ENCODE measurements at regions not wholly inside any gene's neighbourhood (a gene's known extent, or its start where the extent isn't known, plus 50 kb on each side); places are given as distances from the start of the nearest gene placed in this dataset.

DNA sequence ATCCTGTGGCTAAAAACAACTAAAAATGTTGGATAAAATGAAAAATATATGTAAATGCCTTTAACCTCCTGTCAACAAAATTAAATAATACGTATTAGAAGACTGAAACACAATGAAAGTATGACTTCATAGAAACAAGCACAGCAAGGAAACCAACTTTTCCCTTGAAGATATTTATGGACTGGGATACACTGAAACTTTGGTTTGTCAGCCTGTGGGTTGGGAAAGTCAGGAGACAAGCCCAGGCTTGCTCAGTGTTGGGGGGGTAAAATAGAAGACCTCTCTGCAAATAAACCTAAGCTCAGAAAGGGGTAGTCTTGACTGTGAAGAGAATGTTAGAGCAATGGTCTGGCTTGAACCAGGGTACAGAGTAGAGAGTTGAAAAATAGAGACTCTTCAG, 454.5 kb downstream of the FBXO15 start:
- TF ChIP-seq, protein P1, sequence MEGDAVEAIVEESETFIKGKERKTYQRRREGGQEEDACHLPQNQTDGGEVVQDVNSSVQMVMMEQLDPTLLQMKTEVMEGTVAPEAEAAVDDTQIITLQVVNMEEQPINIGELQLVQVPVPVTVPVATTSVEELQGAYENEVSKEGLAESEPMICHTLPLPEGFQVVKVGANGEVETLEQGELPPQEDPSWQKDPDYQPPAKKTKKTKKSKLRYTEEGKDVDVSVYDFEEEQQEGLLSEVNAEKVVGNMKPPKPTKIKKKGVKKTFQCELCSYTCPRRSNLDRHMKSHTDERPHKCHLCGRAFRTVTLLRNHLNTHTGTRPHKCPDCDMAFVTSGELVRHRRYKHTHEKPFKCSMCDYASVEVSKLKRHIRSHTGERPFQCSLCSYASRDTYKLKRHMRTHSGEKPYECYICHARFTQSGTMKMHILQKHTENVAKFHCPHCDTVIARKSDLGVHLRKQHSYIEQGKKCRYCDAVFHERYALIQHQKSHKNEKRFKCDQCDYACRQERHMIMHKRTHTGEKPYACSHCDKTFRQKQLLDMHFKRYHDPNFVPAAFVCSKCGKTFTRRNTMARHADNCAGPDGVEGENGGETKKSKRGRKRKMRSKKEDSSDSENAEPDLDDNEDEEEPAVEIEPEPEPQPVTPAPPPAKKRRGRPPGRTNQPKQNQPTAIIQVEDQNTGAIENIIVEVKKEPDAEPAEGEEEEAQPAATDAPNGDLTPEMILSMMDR (IDR thresholded peaks at IDR 0.05), result no peak
- TF ChIP-seq EP300 (IDR thresholded peaks at IDR 0.05) (no peak), POLR2AphosphoS5 (IDR thresholded peaks at IDR 0.05) (no peak)
